GM12801 (cell line): ENCODE measurements at regions not wholly inside any gene's neighbourhood (a gene's known extent, or its start where the extent isn't known, plus 50 kb on each side); places are given as distances from the start of the nearest gene placed in this dataset.

Source experiments
- CTCF ChIP-seq: IDR thresholded peaks from one replicate; pipeline ENCODE4 v1.5.1; 2011; ENCODE audit warnings: control low read depth; ENCODE audit not compliant: insufficient read length; ENCODE audit errors: extremely low read depth

GRCh38 chr14:106317593-106317992 is 791.2 kb downstream of the TMEM121 start:
- TF ChIP-seq CTCF: no peak

GRCh38 chr14:106318700-106319099 is 792.3 kb downstream of the TMEM121 start:
- no peak for TF ChIP-seq CTCF

- TF ChIP-seq CTCF: no peak
Observed at GRCh38 chr14:106327234-106327633, 800.9 kb downstream of the TMEM121 start.

GRCh38 chr14:106343626-106344025 is 817.2 kb downstream of the TMEM121 start:
- no peak for TF ChIP-seq CTCF

GRCh38 chr14:106346084-106346483 is 819.7 kb downstream of the TMEM121 start:
- no peak for TF ChIP-seq CTCF

GRCh38 chr14:106346534-106347290 is 820.3 kb downstream of the TMEM121 start:
- no peak for TF ChIP-seq CTCF

- TF ChIP-seq CTCF: no peak
Observed at GRCh38 chr14:106347291-106347778, 821.0 kb downstream of the TMEM121 start.
